ENCODE measurements at regions not wholly inside any gene's neighbourhood (a gene's known extent, or its start where the extent isn't known, plus 50 kb on each side); places are given as distances from the start of the nearest gene placed in this dataset.

- DNase-seq (ENCODE audit: extremely low spot score) = no peak
- H3K4me1 ChIP-seq = no peaks in the 10 kb centered on the region
- H3K4me3 ChIP-seq = no peak overlapping the region
- H3K36me3 ChIP-seq = no peaks in the 10 kb centered on the region
- WGBS = 84% methylated on average over 3 of the region's 3 CpGs
- no peaks in the 10 kb centered on the region for H3K27me3 ChIP-seq
- no peak overlapping the region for H3K27ac ChIP-seq (replicated peaks in 1 of 4)
- intact Hi-C loops (cut with DNase I) = no loop called here
- H3K9me3 ChIP-seq = no peaks in the 10 kb centered on the region
- TF ChIP-seq EP300 (IDR thresholded peaks at IDR 0.05) (no peak), POLR2A (IDR thresholded peaks at IDR 0.05; ENCODE audit: low read depth) (no peak), POLR2AphosphoS5 (IDR thresholded peaks at IDR 0.05) (no peak), CTCF (IDR thresholded peaks at IDR 0.05) (no peak)
Measured at GRCh38 chr6:27065183-27065582, 182.3 kb upstream of the PRSS16 start.

GRCh38 chr6:27066381-27066780, 181.1 kb upstream of the PRSS16 start:
- 35% methylated on average over 4 of the region's 4 CpGs for WGBS

GRCh38 chr6:27066802-27067201, 180.7 kb upstream of the PRSS16 start:
- intact Hi-C loops (cut with DNase I) = no loop called here
- TF ChIP-seq EP300 (IDR thresholded peaks at IDR 0.05) (no peak), POLR2A (IDR thresholded peaks at IDR 0.05; ENCODE audit: low read depth) (no peak), POLR2AphosphoS5 (IDR thresholded peaks at IDR 0.05) (no peak), CTCF (IDR thresholded peaks at IDR 0.05) (no peak)
- H3K27me3 ChIP-seq = peaks cover 0 to 3% (median 0%) of the 10 kb centered on the region in 4 donors
- no peak overlapping the region for H3K4me3 ChIP-seq
- no peaks in the 10 kb centered on the region for H3K4me1 ChIP-seq
- DNase-seq (ENCODE audit: extremely low spot score) = no peak
- WGBS = 75% methylated on average over 1 of the region's 1 CpG
- no peaks in the 10 kb centered on the region for H3K9me3 ChIP-seq
- H3K27ac ChIP-seq (replicated peaks in 1 of 4) = no peak overlapping the region
- H3K36me3 ChIP-seq = no peaks in the 10 kb centered on the region

More at GRCh38 chr6:27066381-27066780, 181.1 kb upstream of the PRSS16 start:
- DNase-seq (ENCODE audit: extremely low spot score) = no peak
- H3K27ac ChIP-seq (replicated peaks in 1 of 4) = no peak overlapping the region
- intact Hi-C loops (cut with DNase I) = no loop called here
- H3K36me3 ChIP-seq = no peaks in the 10 kb centered on the region
- TF ChIP-seq POLR2AphosphoS5 (IDR thresholded peaks at IDR 0.05) (no peak), POLR2A (IDR thresholded peaks at IDR 0.05; ENCODE audit: low read depth) (no peak), EP300 (IDR thresholded peaks at IDR 0.05) (no peak), CTCF (IDR thresholded peaks at IDR 0.05) (no peak)
- no peak overlapping the region for H3K4me3 ChIP-seq
- no peaks in the 10 kb centered on the region for H3K4me1 ChIP-seq
- H3K27me3 ChIP-seq = peaks cover 0 to 3% (median 0%) of the 10 kb centered on the region in 4 donors
- no peaks in the 10 kb centered on the region for H3K9me3 ChIP-seq

GRCh38 chr6:27073441-27073840, 174.1 kb upstream of the PRSS16 start:
- intact Hi-C loops (cut with DNase I) = no loop called here
- no peak for DNase-seq (ENCODE audit: extremely low spot score)
- no peaks in the 10 kb centered on the region for H3K9me3 ChIP-seq
- no peak overlapping the region for H3K27ac ChIP-seq (replicated peaks in 1 of 4)
- peaks cover 0 to under 1% (median 0%) of the 10 kb centered on the region in 4 donors for H3K4me1 ChIP-seq
- H3K4me3 ChIP-seq = no peak overlapping the region
- H3K36me3 ChIP-seq = no peaks in the 10 kb centered on the region
- peaks cover 0 to 26% (median 0%) of the 10 kb centered on the region in 4 donors for H3K27me3 ChIP-seq
- WGBS = 82% methylated on average over 3 of the region's 3 CpGs
- TF ChIP-seq POLR2AphosphoS5 (IDR thresholded peaks at IDR 0.05) (no peak), EP300 (IDR thresholded peaks at IDR 0.05) (no peak), POLR2A (IDR thresholded peaks at IDR 0.05; ENCODE audit: low read depth) (no peak), CTCF (IDR thresholded peaks at IDR 0.05) (no peak)

- Histone ChIP-seq H3K4me1 (peaks cover 0 to 7% (median 4%) of the 10 kb centered on the region in 4 donors), H3K9me3 (no peaks in the 10 kb centered on the region), H3K27ac (replicated peaks in 1 of 4) (no peak overlapping the region), H3K27me3 (peaks cover 0 to 33% (median 0%) of the 10 kb centered on the region in 4 donors), H3K4me3 (no peak overlapping the region), H3K36me3 (no peaks in the 10 kb centered on the region)
- DNase-seq (ENCODE audit: extremely low spot score) = no peak
- TF ChIP-seq POLR2AphosphoS5 (IDR thresholded peaks at IDR 0.05) = no peak
- TF ChIP-seq POLR2A (IDR thresholded peaks at IDR 0.05; ENCODE audit: low read depth) = no peak
- TF ChIP-seq CTCF (IDR thresholded peaks at IDR 0.05) = no peak
- WGBS = 61% methylated on average over 1 of the region's 1 CpG
- intact Hi-C loops (cut with DNase I) = loop anchor here (5.0 kb wide), 1 partner anchor 469 kb away; no protein-coding TSS in a partner anchor
Measured at GRCh38 chr6:27076116-27076515, 171.4 kb upstream of the PRSS16 start.
